ENCODE measurements at regions not wholly inside any gene's neighbourhood (a gene's known extent, or its start where the extent isn't known, plus 50 kb on each side); places are given as distances from the start of the nearest gene placed in this dataset.

GRCh38 chr9:75602060-75602459 lies 288.4 kb upstream of the PCSK5 start:
- TF ChIP-seq, protein P1, sequence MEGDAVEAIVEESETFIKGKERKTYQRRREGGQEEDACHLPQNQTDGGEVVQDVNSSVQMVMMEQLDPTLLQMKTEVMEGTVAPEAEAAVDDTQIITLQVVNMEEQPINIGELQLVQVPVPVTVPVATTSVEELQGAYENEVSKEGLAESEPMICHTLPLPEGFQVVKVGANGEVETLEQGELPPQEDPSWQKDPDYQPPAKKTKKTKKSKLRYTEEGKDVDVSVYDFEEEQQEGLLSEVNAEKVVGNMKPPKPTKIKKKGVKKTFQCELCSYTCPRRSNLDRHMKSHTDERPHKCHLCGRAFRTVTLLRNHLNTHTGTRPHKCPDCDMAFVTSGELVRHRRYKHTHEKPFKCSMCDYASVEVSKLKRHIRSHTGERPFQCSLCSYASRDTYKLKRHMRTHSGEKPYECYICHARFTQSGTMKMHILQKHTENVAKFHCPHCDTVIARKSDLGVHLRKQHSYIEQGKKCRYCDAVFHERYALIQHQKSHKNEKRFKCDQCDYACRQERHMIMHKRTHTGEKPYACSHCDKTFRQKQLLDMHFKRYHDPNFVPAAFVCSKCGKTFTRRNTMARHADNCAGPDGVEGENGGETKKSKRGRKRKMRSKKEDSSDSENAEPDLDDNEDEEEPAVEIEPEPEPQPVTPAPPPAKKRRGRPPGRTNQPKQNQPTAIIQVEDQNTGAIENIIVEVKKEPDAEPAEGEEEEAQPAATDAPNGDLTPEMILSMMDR (IDR thresholded peaks at IDR 0.05): no peak
- no peak for TF ChIP-seq POLR2A (IDR thresholded peaks at IDR 0.05)
- Histone ChIP-seq H3K36me3 (ENCODE audit: low read depth, missing control alignments) (no peaks in the 10 kb centered on the region), H3K27ac (no peak overlapping the region), H3K4me1 (no peaks in the 10 kb centered on the region), H3K27me3 (no peaks in the 10 kb centered on the region), H3K4me3 (no peak overlapping the region), H3K9me3 (no peaks in the 10 kb centered on the region)
- WGBS, 2 donors: 83 to 88% methylated on average over 4 of the region's 4 CpGs
- no peak for DNase-seq
- intact Hi-C loops (cut with DNase I; ENCODE audit: low total_unique reads): no loop called here

- Histone ChIP-seq H3K27ac (no peak overlapping the region), H3K9me3 (no peaks in the 10 kb centered on the region), H3K27me3 (no peaks in the 10 kb centered on the region), H3K4me3 (no peak overlapping the region), H3K36me3 (ENCODE audit: low read depth, missing control alignments) (no peaks in the 10 kb centered on the region), H3K4me1 (no peaks in the 10 kb centered on the region)
- no peak for DNase-seq
- 76 to 90% methylated on average over 2 of the region's 2 CpGs for WGBS, 2 donors
- TF ChIP-seq, protein P1 (IDR thresholded peaks at IDR 0.05): no peak
- TF ChIP-seq POLR2A (IDR thresholded peaks at IDR 0.05): no peak
- intact Hi-C loops (cut with DNase I; ENCODE audit: low total_unique reads): no loop called here
Observed at GRCh38 chr9:75604661-75605060, 285.8 kb upstream of the PCSK5 start.

GRCh38 chr9:75607521-75607920 lies 283.0 kb upstream of the PCSK5 start:
- Histone ChIP-seq H3K4me1 (no peaks in the 10 kb centered on the region), H3K4me3 (no peak overlapping the region), H3K27me3 (no peaks in the 10 kb centered on the region), H3K27ac (no peak overlapping the region), H3K9me3 (no peaks in the 10 kb centered on the region), H3K36me3 (ENCODE audit: low read depth, missing control alignments) (no peaks in the 10 kb centered on the region)
- no peak for TF ChIP-seq POLR2A (IDR thresholded peaks at IDR 0.05)
- intact Hi-C loops (cut with DNase I; ENCODE audit: low total_unique reads): no loop called here
- DNase-seq: no peak
- WGBS, 2 donors: 65 to 81% methylated on average over 2 of the region's 2 CpGs

DNA sequence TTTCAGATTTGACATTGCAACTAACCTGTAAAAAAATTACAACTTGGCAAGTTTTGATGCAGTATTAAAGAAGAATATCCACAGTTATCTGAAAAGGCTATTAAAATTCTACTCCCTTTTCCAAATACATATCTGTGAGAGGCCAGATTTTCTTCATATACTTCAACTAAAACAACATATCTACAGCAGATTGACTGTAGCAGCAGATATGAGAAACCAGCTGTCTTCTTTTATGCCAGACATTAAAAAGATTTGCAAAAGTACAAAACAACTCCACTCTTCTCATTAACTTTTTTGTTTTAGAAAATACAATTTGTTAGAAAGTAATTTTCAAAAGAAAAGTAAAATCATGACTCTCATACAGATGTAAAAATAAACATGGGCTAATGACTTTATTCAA lies 281.1 kb upstream of the PCSK5 start:
- Histone ChIP-seq H3K36me3 (ENCODE audit: low read depth, missing control alignments) (no peaks in the 10 kb centered on the region), H3K27ac (no peak overlapping the region), H3K9me3 (no peaks in the 10 kb centered on the region), H3K4me1 (no peaks in the 10 kb centered on the region), H3K27me3 (no peaks in the 10 kb centered on the region), H3K4me3 (no peak overlapping the region)
- TF ChIP-seq, protein P1 (IDR thresholded peaks at IDR 0.05): no peak
- no peak for TF ChIP-seq POLR2A (IDR thresholded peaks at IDR 0.05)
- DNase-seq: no peak
- intact Hi-C loops (cut with DNase I; ENCODE audit: low total_unique reads): no loop called here

- H3K27me3 ChIP-seq: no peaks in the 10 kb centered on the region
- intact Hi-C loops (cut with DNase I; ENCODE audit: low total_unique reads): no loop called here
- 72% methylated on average over 1 of the region's 1 CpG for WGBS, 2 donors
- no peaks in the 10 kb centered on the region for H3K9me3 ChIP-seq
- H3K36me3 ChIP-seq (ENCODE audit: low read depth, missing control alignments): no peaks in the 10 kb centered on the region
- TF ChIP-seq, protein P1 (IDR thresholded peaks at IDR 0.05): no peak
- TF ChIP-seq POLR2A (IDR thresholded peaks at IDR 0.05): no peak
- no peak for DNase-seq
- H3K4me1 ChIP-seq: no peaks in the 10 kb centered on the region
- no peak overlapping the region for H3K4me3 ChIP-seq
- H3K27ac ChIP-seq: no peak overlapping the region
Observed at GRCh38 chr9:75610246-75610645, 280.2 kb upstream of the PCSK5 start.

Data from testis (tissue), 2 donors.